ENCODE measurements at regions not wholly inside any gene's neighbourhood (a gene's known extent, or its start where the extent isn't known, plus 50 kb on each side); places are given as distances from the start of the nearest gene placed in this dataset.

DNA sequence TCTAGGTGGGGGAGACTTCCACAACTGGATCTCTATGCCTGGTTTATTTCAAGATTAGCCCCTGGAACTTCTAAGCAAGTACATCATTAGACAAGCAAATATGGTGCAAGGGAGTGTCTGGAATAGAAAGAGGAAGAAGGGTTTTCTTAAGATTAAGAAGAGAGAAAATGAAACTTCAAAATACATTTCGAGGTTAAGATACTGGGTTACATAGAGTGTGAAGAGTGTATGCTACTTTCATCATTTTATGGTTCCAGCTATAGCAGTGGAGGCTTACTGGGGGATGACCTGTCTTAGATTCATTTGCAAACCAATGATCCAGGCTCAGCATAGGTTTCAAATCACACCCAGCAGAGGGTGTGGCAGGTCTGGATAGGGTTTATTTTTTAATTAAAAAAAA, 144.4 kb upstream of the GATB start:
- DNase-seq (ENCODE audit: extremely low spot score, unreplicated experiment): no peak
- Mint-ChIP-seq H3K27ac (no peak overlapping the region), H3K4me1 (ENCODE audit: unreplicated experiment) (peaks cover 10% of the 10 kb centered on the region), H3K27me3 (no peaks in the 10 kb centered on the region), H3K9me3 (peaks cover 14% of the 10 kb centered on the region), H3K4me3 (no peak overlapping the region), H3K36me3 (peaks cover 3% of the 10 kb centered on the region)
- TF ChIP-seq, protein P1, sequence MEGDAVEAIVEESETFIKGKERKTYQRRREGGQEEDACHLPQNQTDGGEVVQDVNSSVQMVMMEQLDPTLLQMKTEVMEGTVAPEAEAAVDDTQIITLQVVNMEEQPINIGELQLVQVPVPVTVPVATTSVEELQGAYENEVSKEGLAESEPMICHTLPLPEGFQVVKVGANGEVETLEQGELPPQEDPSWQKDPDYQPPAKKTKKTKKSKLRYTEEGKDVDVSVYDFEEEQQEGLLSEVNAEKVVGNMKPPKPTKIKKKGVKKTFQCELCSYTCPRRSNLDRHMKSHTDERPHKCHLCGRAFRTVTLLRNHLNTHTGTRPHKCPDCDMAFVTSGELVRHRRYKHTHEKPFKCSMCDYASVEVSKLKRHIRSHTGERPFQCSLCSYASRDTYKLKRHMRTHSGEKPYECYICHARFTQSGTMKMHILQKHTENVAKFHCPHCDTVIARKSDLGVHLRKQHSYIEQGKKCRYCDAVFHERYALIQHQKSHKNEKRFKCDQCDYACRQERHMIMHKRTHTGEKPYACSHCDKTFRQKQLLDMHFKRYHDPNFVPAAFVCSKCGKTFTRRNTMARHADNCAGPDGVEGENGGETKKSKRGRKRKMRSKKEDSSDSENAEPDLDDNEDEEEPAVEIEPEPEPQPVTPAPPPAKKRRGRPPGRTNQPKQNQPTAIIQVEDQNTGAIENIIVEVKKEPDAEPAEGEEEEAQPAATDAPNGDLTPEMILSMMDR (conservative IDR thresholded peaks at IDR 0.05): no peak

DNA sequence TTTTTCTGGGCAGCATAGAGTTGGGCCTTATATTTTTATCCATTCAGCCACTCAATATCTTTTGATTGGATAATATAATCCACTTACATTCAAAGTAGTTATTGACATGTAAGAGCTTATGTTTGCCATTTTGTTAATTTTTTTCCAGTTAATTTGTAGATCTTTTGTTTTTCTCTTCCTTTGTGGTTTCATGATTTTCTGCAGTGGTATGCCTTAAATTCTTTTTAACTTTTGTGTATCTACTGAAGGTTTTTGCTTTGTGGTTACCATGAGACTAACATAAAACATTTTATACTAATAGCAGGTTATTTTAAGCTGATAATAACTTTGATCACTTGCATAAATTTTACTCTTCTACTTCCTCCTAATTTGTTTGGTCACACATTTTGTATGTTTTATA, 140.8 kb upstream of the GATB start:
- Mint-ChIP-seq H3K9me3 (peaks cover 19% of the 10 kb centered on the region), H3K4me1 (ENCODE audit: unreplicated experiment) (no peaks in the 10 kb centered on the region), H3K27ac (no peak overlapping the region), H3K36me3 (peaks cover 8% of the 10 kb centered on the region), H3K4me3 (no peak overlapping the region), H3K27me3 (no peaks in the 10 kb centered on the region)
- TF ChIP-seq, protein P1 (conservative IDR thresholded peaks at IDR 0.05): no peak
- no peak for DNase-seq (ENCODE audit: extremely low spot score, unreplicated experiment)

- H3K27ac Mint-ChIP-seq: no peak overlapping the region
- H3K36me3 Mint-ChIP-seq: peaks cover 4% of the 10 kb centered on the region
- no peak overlapping the region for H3K4me3 Mint-ChIP-seq
- no peaks in the 10 kb centered on the region for H3K4me1 Mint-ChIP-seq (ENCODE audit: unreplicated experiment)
- TF ChIP-seq, protein P1 (conservative IDR thresholded peaks at IDR 0.05): no peak
- H3K9me3 Mint-ChIP-seq: peaks cover 12% of the 10 kb centered on the region
- no peak for DNase-seq (ENCODE audit: extremely low spot score, unreplicated experiment)
- no peaks in the 10 kb centered on the region for H3K27me3 Mint-ChIP-seq
Measured at GRCh38 chr4:151896880-151897279, 136.1 kb upstream of the GATB start.

- no peaks in the 10 kb centered on the region for H3K4me1 Mint-ChIP-seq (ENCODE audit: unreplicated experiment)
- TF ChIP-seq, protein P1 (conservative IDR thresholded peaks at IDR 0.05): no peak
- H3K36me3 Mint-ChIP-seq: peaks cover 4% of the 10 kb centered on the region
- H3K27ac Mint-ChIP-seq: no peak overlapping the region
- no peak for DNase-seq (ENCODE audit: extremely low spot score, unreplicated experiment)
- H3K27me3 Mint-ChIP-seq: no peaks in the 10 kb centered on the region
- peaks cover 5% of the 10 kb centered on the region for H3K9me3 Mint-ChIP-seq
- H3K4me3 Mint-ChIP-seq: no peak overlapping the region
Measured at GRCh38 chr4:151895671-151896070, 134.9 kb upstream of the GATB start.

DNA sequence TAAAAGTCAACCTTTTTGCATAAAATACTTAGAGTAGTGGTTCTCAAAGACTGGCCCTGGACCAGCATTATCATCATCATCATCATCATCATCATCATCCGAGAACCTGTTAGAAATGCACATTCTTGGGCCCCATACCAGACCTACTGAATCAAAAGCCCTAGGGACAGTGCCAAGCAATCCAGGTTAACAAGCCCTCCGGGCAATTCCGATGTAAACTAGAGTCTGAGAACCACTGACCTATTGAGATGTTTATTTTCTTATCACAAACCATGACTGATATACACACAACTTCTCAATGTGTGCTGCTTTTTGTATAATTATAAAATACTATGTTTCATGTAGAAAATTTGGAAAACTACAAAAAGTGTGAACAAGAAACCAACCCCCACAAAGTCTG, 133.4 kb upstream of the GATB start:
- peaks cover 5% of the 10 kb centered on the region for H3K9me3 Mint-ChIP-seq

More for the DNA sequence above, 133.4 kb upstream of the GATB start:
- DNase-seq (ENCODE audit: extremely low spot score, unreplicated experiment): no peak
- Mint-ChIP-seq H3K27me3 (no peaks in the 10 kb centered on the region), H3K4me3 (no peak overlapping the region), H3K4me1 (ENCODE audit: unreplicated experiment) (no peaks in the 10 kb centered on the region), H3K36me3 (peaks cover 4% of the 10 kb centered on the region), H3K27ac (no peak overlapping the region)
- TF ChIP-seq, protein P1 (conservative IDR thresholded peaks at IDR 0.05): no peak
